Rectal smooth muscle tissue (tissue), 1 donor: ENCODE measurements at regions not wholly inside any gene's neighbourhood (a gene's known extent, or its start where the extent isn't known, plus 50 kb on each side); places are given as distances from the start of the nearest gene placed in this dataset.

Source experiments
- H3K27ac ChIP-seq: one replicate; pipeline ENCODE4 v1.7.0; 2013; ENCODE audit warnings: low read depth, low read length, inconsistent platforms
- H3K27me3 ChIP-seq: one replicate; pipeline ENCODE4 v1.7.0; 2013; ENCODE audit warnings: low read length; ENCODE audit not compliant: control insufficient read depth, insufficient read depth
- H3K36me3 ChIP-seq: one replicate; pipeline ENCODE4 v1.7.0; 2013; ENCODE audit warnings: low read length; ENCODE audit not compliant: control insufficient read depth, insufficient read depth
- H3K4me1 ChIP-seq: one replicate; pipeline ENCODE4 v1.7.0; 2013; ENCODE audit warnings: low read length; ENCODE audit not compliant: control insufficient read depth, insufficient read depth
- H3K4me3 ChIP-seq: one replicate; pipeline ENCODE4 v1.7.0; 2013; ENCODE audit warnings: low read length
- H3K9ac ChIP-seq: one replicate; pipeline ENCODE4 v1.7.0; 2013; ENCODE audit warnings: low read length

GRCh38 chr2:180367815-180368214, 360.7 kb upstream of the CWC22 start:
- Histone ChIP-seq H3K9ac (no peak overlapping the region), H3K27ac (no peak overlapping the region), H3K27me3 (no peaks in the 10 kb centered on the region), H3K36me3 (no peaks in the 10 kb centered on the region), H3K4me1 (peaks cover 19% of the 10 kb centered on the region), H3K4me3 (no peak overlapping the region)

DNA sequence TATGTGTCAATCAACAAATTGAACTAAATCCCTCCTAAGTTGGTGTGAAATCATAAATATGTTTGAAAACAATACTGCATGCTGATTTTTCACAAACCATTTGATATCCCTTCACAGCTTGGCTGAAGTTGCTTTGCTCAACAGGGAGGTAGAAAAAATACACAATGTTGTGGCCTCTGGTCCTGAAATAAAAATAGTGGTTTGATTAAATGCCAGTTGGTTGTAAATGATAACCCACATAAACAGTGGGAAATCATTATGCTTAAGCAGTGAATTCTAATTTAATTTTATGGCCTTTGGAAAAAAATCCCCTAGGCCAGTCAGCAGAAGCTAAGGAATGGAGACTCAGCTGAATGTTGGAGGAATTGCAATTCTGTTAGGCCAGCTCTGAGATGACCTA, 359.4 kb upstream of the CWC22 start:
- no peak overlapping the region for H3K9ac ChIP-seq
- no peak overlapping the region for H3K27ac ChIP-seq
- H3K27me3 ChIP-seq, result no peaks in the 10 kb centered on the region
- peaks cover 19% of the 10 kb centered on the region for H3K4me1 ChIP-seq
- H3K4me3 ChIP-seq, result no peak overlapping the region
- no peaks in the 10 kb centered on the region for H3K36me3 ChIP-seq

GRCh38 chr2:180364719-180365118, 357.6 kb upstream of the CWC22 start:
- no peak overlapping the region for H3K9ac ChIP-seq
- no peaks in the 10 kb centered on the region for H3K36me3 ChIP-seq
- H3K27ac ChIP-seq, result peak overlapping the region; percentile 23
- no peak overlapping the region for H3K4me3 ChIP-seq
- H3K27me3 ChIP-seq, result no peaks in the 10 kb centered on the region
- H3K4me1 ChIP-seq, result peaks cover 19% of the 10 kb centered on the region

GRCh38 chr2:180360283-180360618, 353.2 kb upstream of the CWC22 start:
- no peaks in the 10 kb centered on the region for H3K27me3 ChIP-seq
- H3K4me3 ChIP-seq, result no peak overlapping the region
- no peak overlapping the region for H3K9ac ChIP-seq
- peaks cover 2% of the 10 kb centered on the region for H3K4me1 ChIP-seq
- H3K27ac ChIP-seq, result no peak overlapping the region
- no peaks in the 10 kb centered on the region for H3K36me3 ChIP-seq

- Histone ChIP-seq H3K9ac (no peak overlapping the region), H3K4me3 (no peak overlapping the region), H3K27me3 (no peaks in the 10 kb centered on the region), H3K4me1 (peaks cover 2% of the 10 kb centered on the region), H3K36me3 (no peaks in the 10 kb centered on the region), H3K27ac (no peak overlapping the region)
Measured at GRCh38 chr2:180359522-180360282, 352.6 kb upstream of the CWC22 start.

GRCh38 chr2:180358458-180358857, 351.4 kb upstream of the CWC22 start:
- no peaks in the 10 kb centered on the region for H3K4me1 ChIP-seq
- no peaks in the 10 kb centered on the region for H3K27me3 ChIP-seq
- H3K36me3 ChIP-seq, result no peaks in the 10 kb centered on the region
- no peak overlapping the region for H3K27ac ChIP-seq
- no peak overlapping the region for H3K4me3 ChIP-seq
- H3K9ac ChIP-seq, result no peak overlapping the region

- Histone ChIP-seq H3K27ac (no peak overlapping the region), H3K27me3 (no peaks in the 10 kb centered on the region), H3K36me3 (no peaks in the 10 kb centered on the region)
Measured at GRCh38 chr2:180356676-180357075, 349.6 kb upstream of the CWC22 start.

DNA sequence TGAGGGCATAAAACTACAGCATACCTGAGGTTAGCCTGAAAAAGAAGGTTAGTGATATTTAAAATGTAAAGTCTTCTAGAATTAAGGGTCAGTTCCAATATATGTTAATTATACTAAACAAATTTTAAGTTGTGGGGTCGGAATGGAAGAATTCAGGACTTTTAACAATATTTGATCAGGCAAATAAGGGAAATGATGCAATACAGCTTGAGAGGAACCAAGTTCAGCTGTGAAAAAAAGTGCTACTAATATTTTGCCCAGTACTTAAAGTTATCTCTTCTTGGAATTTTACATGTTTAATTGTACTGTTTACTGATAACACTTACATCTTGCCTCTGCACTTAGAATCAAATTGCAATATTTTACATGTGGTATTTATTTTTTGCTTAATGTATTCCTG, 345.5 kb upstream of the CWC22 start:
- Histone ChIP-seq H3K36me3 (no peaks in the 10 kb centered on the region), H3K4me3 (no peak overlapping the region), H3K27me3 (no peaks in the 10 kb centered on the region), H3K27ac (no peak overlapping the region), H3K4me1 (no peaks in the 10 kb centered on the region), H3K9ac (no peak overlapping the region)

More at GRCh38 chr2:180356676-180357075, 349.6 kb upstream of the CWC22 start:
- Histone ChIP-seq H3K9ac (no peak overlapping the region), H3K4me1 (no peaks in the 10 kb centered on the region), H3K4me3 (no peak overlapping the region)

DNA sequence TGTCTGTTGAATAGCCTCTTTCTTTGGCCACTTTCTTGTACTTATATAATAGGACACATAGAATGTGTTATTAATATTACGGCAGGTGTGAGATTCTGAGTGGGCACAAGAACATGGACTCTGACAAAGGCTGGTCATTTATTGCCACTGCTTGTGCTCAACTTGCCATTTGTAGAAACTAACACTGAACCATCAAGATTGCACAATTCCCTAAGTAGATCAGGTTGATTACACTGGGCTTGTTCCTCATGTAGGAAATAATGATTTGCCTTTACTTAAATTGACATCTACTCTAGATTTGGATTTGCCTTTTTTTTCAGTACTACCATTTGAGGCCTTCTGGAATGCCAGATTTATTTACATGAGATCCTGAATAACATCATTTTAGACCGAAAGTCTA, 342.7 kb upstream of the CWC22 start:
- H3K4me3 ChIP-seq, result no peak overlapping the region
- H3K36me3 ChIP-seq, result no peaks in the 10 kb centered on the region
- no peak overlapping the region for H3K9ac ChIP-seq
- H3K4me1 ChIP-seq, result no peaks in the 10 kb centered on the region
- no peaks in the 10 kb centered on the region for H3K27me3 ChIP-seq
- H3K27ac ChIP-seq, result no peak overlapping the region

- Histone ChIP-seq H3K27ac (no peak overlapping the region), H3K4me1 (no peaks in the 10 kb centered on the region), H3K9ac (no peak overlapping the region), H3K4me3 (no peak overlapping the region), H3K27me3 (no peaks in the 10 kb centered on the region), H3K36me3 (no peaks in the 10 kb centered on the region)
Measured at GRCh38 chr2:180343528-180344345, 336.6 kb upstream of the CWC22 start.

DNA sequence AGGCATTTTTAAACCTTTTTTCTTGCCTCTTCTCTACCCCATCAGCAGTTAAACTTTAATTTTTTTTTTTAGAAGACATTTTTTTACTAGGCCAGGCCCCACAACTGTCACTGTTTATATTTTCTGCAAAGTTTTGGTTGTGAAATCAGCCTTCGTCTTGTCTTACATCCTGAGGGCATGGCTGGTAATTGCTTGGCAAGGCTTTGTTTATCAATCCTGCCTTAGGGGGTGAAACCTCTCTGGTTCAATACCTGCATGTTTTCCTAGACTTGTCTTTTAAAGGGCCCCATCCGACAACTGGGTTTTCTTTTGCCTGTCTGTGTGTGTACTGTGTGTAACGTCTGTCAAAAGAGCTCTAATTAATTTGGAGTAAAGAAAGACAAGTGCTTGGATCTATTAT, 330.0 kb upstream of the CWC22 start:
- H3K9ac ChIP-seq, result no peak overlapping the region
- no peaks in the 10 kb centered on the region for H3K27me3 ChIP-seq
- H3K27ac ChIP-seq, result no peak overlapping the region
- H3K4me3 ChIP-seq, result no peak overlapping the region
- no peaks in the 10 kb centered on the region for H3K4me1 ChIP-seq
- no peaks in the 10 kb centered on the region for H3K36me3 ChIP-seq

GRCh38 chr2:180336550-180336949, 329.5 kb upstream of the CWC22 start:
- Histone ChIP-seq H3K4me3 (no peak overlapping the region), H3K27ac (no peak overlapping the region), H3K9ac (no peak overlapping the region), H3K36me3 (no peaks in the 10 kb centered on the region), H3K27me3 (no peaks in the 10 kb centered on the region), H3K4me1 (no peaks in the 10 kb centered on the region)

- Histone ChIP-seq H3K4me1 (no peaks in the 10 kb centered on the region), H3K36me3 (no peaks in the 10 kb centered on the region), H3K27me3 (no peaks in the 10 kb centered on the region), H3K4me3 (no peak overlapping the region), H3K9ac (no peak overlapping the region), H3K27ac (no peak overlapping the region)
Measured at GRCh38 chr2:180334514-180334913, 327.4 kb upstream of the CWC22 start.
